ENCODE measurements at regions not wholly inside any gene's neighbourhood (a gene's known extent, or its start where the extent isn't known, plus 50 kb on each side); places are given as distances from the start of the nearest gene placed in this dataset.

GRCh38 chr6:137980777-137981176, 113.7 kb downstream of the TNFAIP3 start:
- TF ChIP-seq, protein P1, sequence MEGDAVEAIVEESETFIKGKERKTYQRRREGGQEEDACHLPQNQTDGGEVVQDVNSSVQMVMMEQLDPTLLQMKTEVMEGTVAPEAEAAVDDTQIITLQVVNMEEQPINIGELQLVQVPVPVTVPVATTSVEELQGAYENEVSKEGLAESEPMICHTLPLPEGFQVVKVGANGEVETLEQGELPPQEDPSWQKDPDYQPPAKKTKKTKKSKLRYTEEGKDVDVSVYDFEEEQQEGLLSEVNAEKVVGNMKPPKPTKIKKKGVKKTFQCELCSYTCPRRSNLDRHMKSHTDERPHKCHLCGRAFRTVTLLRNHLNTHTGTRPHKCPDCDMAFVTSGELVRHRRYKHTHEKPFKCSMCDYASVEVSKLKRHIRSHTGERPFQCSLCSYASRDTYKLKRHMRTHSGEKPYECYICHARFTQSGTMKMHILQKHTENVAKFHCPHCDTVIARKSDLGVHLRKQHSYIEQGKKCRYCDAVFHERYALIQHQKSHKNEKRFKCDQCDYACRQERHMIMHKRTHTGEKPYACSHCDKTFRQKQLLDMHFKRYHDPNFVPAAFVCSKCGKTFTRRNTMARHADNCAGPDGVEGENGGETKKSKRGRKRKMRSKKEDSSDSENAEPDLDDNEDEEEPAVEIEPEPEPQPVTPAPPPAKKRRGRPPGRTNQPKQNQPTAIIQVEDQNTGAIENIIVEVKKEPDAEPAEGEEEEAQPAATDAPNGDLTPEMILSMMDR (conservative IDR thresholded peaks at IDR 0.05; ENCODE audit: low read length): no peak
- TF ChIP-seq EZH2phosphoT487 (IDR thresholded peaks at IDR 0.05; ENCODE audit: borderline replicate concordance, low read depth, low read length): no peak

Measured in OCI-LY7 (cell line).